ENCODE measurements at regions not wholly inside any gene's neighbourhood (a gene's known extent, or its start where the extent isn't known, plus 50 kb on each side); places are given as distances from the start of the nearest gene placed in this dataset.
"Not testable (repeated sequence)": the region's sequence is repeated elsewhere in the genome, so short reads cannot be mapped to it uniquely, and the experiment has no call there.

GRCh38 chr2:67752969-67753368, 309.8 kb downstream of the C1D start:
- H3K27ac ChIP-seq (ENCODE audit: low read depth in 2 of 2, low read length in 2 of 2): no peak overlapping the region
- H3K9ac ChIP-seq (ENCODE audit: low read depth in 1 of 2, low read length in 2 of 2): no peak overlapping the region
- no peaks in the 10 kb centered on the region for H3K36me3 ChIP-seq (ENCODE audit: control insufficient read depth in 2 of 2, insufficient read depth in 2 of 2, low read length in 2 of 2)
- H3K9me3 ChIP-seq (ENCODE audit: control insufficient read depth in 2 of 2, low read length in 2 of 2): no peaks in the 10 kb centered on the region
- H3K27me3 ChIP-seq (ENCODE audit: control insufficient read depth in 2 of 2, insufficient read depth in 2 of 2, low read length in 2 of 2): no peaks in the 10 kb centered on the region
- H3K4me1 ChIP-seq (ENCODE audit: control insufficient read depth in 2 of 2, insufficient read depth in 2 of 2, low read length in 2 of 2): no peaks in the 10 kb centered on the region
- no peak overlapping the region for H3K4me3 ChIP-seq (ENCODE audit: low read length in 2 of 2)

- Histone ChIP-seq H3K36me3 (ENCODE audit: control insufficient read depth in 2 of 2, insufficient read depth in 2 of 2, low read length in 2 of 2) (no peaks in the 10 kb centered on the region), H3K4me1 (ENCODE audit: control insufficient read depth in 2 of 2, insufficient read depth in 2 of 2, low read length in 2 of 2) (no peaks in the 10 kb centered on the region), H3K27ac (ENCODE audit: low read depth in 2 of 2, low read length in 2 of 2) (no peak overlapping the region), H3K4me3 (ENCODE audit: low read length in 2 of 2) (no peak overlapping the region), H3K9ac (ENCODE audit: low read depth in 1 of 2, low read length in 2 of 2) (no peak overlapping the region), H3K9me3 (ENCODE audit: control insufficient read depth in 2 of 2, low read length in 2 of 2) (no peaks in the 10 kb centered on the region), H3K27me3 (ENCODE audit: control insufficient read depth in 2 of 2, insufficient read depth in 2 of 2, low read length in 2 of 2) (no peaks in the 10 kb centered on the region)
Measured at GRCh38 chr2:67755156-67755882, 307.5 kb downstream of the C1D start.

- no peaks in the 10 kb centered on the region for H3K4me1 ChIP-seq (ENCODE audit: control insufficient read depth in 2 of 2, insufficient read depth in 2 of 2, low read length in 2 of 2)
- H3K27ac ChIP-seq (ENCODE audit: low read depth in 2 of 2, low read length in 2 of 2): no peak overlapping the region
Measured at GRCh38 chr2:67760995-67761394, 301.8 kb downstream of the C1D start.

GRCh38 chr2:67771380-67771779, 291.4 kb downstream of the C1D start:
- H3K4me1 ChIP-seq (ENCODE audit: control insufficient read depth in 2 of 2, insufficient read depth in 2 of 2, low read length in 2 of 2): no peaks in the 10 kb centered on the region
- no peaks in the 10 kb centered on the region for H3K27me3 ChIP-seq (ENCODE audit: control insufficient read depth in 2 of 2, insufficient read depth in 2 of 2, low read length in 2 of 2)
- H3K9me3 ChIP-seq (ENCODE audit: control insufficient read depth in 2 of 2, low read length in 2 of 2): no peaks in the 10 kb centered on the region
- H3K27ac ChIP-seq (ENCODE audit: low read depth in 2 of 2, low read length in 2 of 2): no peak overlapping the region
- no peak overlapping the region for H3K9ac ChIP-seq (ENCODE audit: low read depth in 1 of 2, low read length in 2 of 2)
- no peak overlapping the region for H3K4me3 ChIP-seq (ENCODE audit: low read length in 2 of 2)
- no peaks in the 10 kb centered on the region for H3K36me3 ChIP-seq (ENCODE audit: control insufficient read depth in 2 of 2, insufficient read depth in 2 of 2, low read length in 2 of 2)

More at GRCh38 chr2:67760995-67761394, 301.8 kb downstream of the C1D start:
- H3K9me3 ChIP-seq (ENCODE audit: control insufficient read depth in 2 of 2, low read length in 2 of 2): no peaks in the 10 kb centered on the region
- no peaks in the 10 kb centered on the region for H3K36me3 ChIP-seq (ENCODE audit: control insufficient read depth in 2 of 2, insufficient read depth in 2 of 2, low read length in 2 of 2)
- H3K4me3 ChIP-seq (ENCODE audit: low read length in 2 of 2): no peak overlapping the region
- H3K9ac ChIP-seq (ENCODE audit: low read depth in 1 of 2, low read length in 2 of 2): no peak overlapping the region
- H3K27me3 ChIP-seq (ENCODE audit: control insufficient read depth in 2 of 2, insufficient read depth in 2 of 2, low read length in 2 of 2): no peaks in the 10 kb centered on the region

GRCh38 chr2:67772216-67773170, 290.3 kb downstream of the C1D start:
- no peaks in the 10 kb centered on the region for H3K36me3 ChIP-seq (ENCODE audit: control insufficient read depth in 2 of 2, insufficient read depth in 2 of 2, low read length in 2 of 2)
- H3K27ac ChIP-seq (ENCODE audit: low read depth in 2 of 2, low read length in 2 of 2): no peak overlapping the region
- H3K4me1 ChIP-seq (ENCODE audit: control insufficient read depth in 2 of 2, insufficient read depth in 2 of 2, low read length in 2 of 2): no peaks in the 10 kb centered on the region
- no peak overlapping the region for H3K4me3 ChIP-seq (ENCODE audit: low read length in 2 of 2)
- no peak overlapping the region for H3K9ac ChIP-seq (ENCODE audit: low read depth in 1 of 2, low read length in 2 of 2)
- H3K27me3 ChIP-seq (ENCODE audit: control insufficient read depth in 2 of 2, insufficient read depth in 2 of 2, low read length in 2 of 2): no peaks in the 10 kb centered on the region
- H3K9me3 ChIP-seq (ENCODE audit: control insufficient read depth in 2 of 2, low read length in 2 of 2): no peaks in the 10 kb centered on the region

GRCh38 chr2:67773851-67774250, 289.0 kb downstream of the C1D start:
- Histone ChIP-seq H3K36me3 (ENCODE audit: control insufficient read depth in 2 of 2, insufficient read depth in 2 of 2, low read length in 2 of 2) (no peaks in the 10 kb centered on the region), H3K4me3 (ENCODE audit: low read length in 2 of 2) (no peak overlapping the region), H3K27me3 (ENCODE audit: control insufficient read depth in 2 of 2, insufficient read depth in 2 of 2, low read length in 2 of 2) (no peaks in the 10 kb centered on the region), H3K9me3 (ENCODE audit: control insufficient read depth in 2 of 2, low read length in 2 of 2) (no peaks in the 10 kb centered on the region), H3K27ac (ENCODE audit: low read depth in 2 of 2, low read length in 2 of 2) (no peak overlapping the region), H3K9ac (ENCODE audit: low read depth in 1 of 2, low read length in 2 of 2) (no peak overlapping the region), H3K4me1 (ENCODE audit: control insufficient read depth in 2 of 2, insufficient read depth in 2 of 2, low read length in 2 of 2) (no peaks in the 10 kb centered on the region)

- Histone ChIP-seq H3K4me3 (ENCODE audit: low read length in 2 of 2) (no peak overlapping the region), H3K4me1 (ENCODE audit: control insufficient read depth in 2 of 2, insufficient read depth in 2 of 2, low read length in 2 of 2) (no peaks in the 10 kb centered on the region)
Measured at GRCh38 chr2:67776276-67776675, 286.5 kb downstream of the C1D start.

GRCh38 chr2:67777010-67777409, 285.8 kb downstream of the C1D start:
- H3K27ac ChIP-seq (ENCODE audit: low read depth in 2 of 2, low read length in 2 of 2): no peak overlapping the region
- H3K4me1 ChIP-seq (ENCODE audit: control insufficient read depth in 2 of 2, insufficient read depth in 2 of 2, low read length in 2 of 2): no peaks in the 10 kb centered on the region
- no peaks in the 10 kb centered on the region for H3K36me3 ChIP-seq (ENCODE audit: control insufficient read depth in 2 of 2, insufficient read depth in 2 of 2, low read length in 2 of 2)
- no peak overlapping the region for H3K4me3 ChIP-seq (ENCODE audit: low read length in 2 of 2)
- no peak overlapping the region for H3K9ac ChIP-seq (ENCODE audit: low read depth in 1 of 2, low read length in 2 of 2)
- no peaks in the 10 kb centered on the region for H3K27me3 ChIP-seq (ENCODE audit: control insufficient read depth in 2 of 2, insufficient read depth in 2 of 2, low read length in 2 of 2)
- H3K9me3 ChIP-seq (ENCODE audit: control insufficient read depth in 2 of 2, low read length in 2 of 2): no peaks in the 10 kb centered on the region

More at GRCh38 chr2:67776276-67776675, 286.5 kb downstream of the C1D start:
- Histone ChIP-seq H3K9me3 (ENCODE audit: control insufficient read depth in 2 of 2, low read length in 2 of 2) (no peaks in the 10 kb centered on the region), H3K27ac (ENCODE audit: low read depth in 2 of 2, low read length in 2 of 2) (no peak overlapping the region), H3K9ac (ENCODE audit: low read depth in 1 of 2, low read length in 2 of 2) (no peak overlapping the region), H3K27me3 (ENCODE audit: control insufficient read depth in 2 of 2, insufficient read depth in 2 of 2, low read length in 2 of 2) (no peaks in the 10 kb centered on the region), H3K36me3 (ENCODE audit: control insufficient read depth in 2 of 2, insufficient read depth in 2 of 2, low read length in 2 of 2) (no peaks in the 10 kb centered on the region)

GRCh38 chr2:67777836-67778429, 284.9 kb downstream of the C1D start:
- Histone ChIP-seq H3K4me1 (ENCODE audit: control insufficient read depth in 2 of 2, insufficient read depth in 2 of 2, low read length in 2 of 2) (no peaks in the 10 kb centered on the region), H3K4me3 (ENCODE audit: low read length in 2 of 2) (no peak overlapping the region), H3K9me3 (ENCODE audit: control insufficient read depth in 2 of 2, low read length in 2 of 2) (no peaks in the 10 kb centered on the region), H3K36me3 (ENCODE audit: control insufficient read depth in 2 of 2, insufficient read depth in 2 of 2, low read length in 2 of 2) (no peaks in the 10 kb centered on the region), H3K27ac (ENCODE audit: low read depth in 2 of 2, low read length in 2 of 2) (no peak overlapping the region), H3K9ac (ENCODE audit: low read depth in 1 of 2, low read length in 2 of 2) (no peak overlapping the region), H3K27me3 (ENCODE audit: control insufficient read depth in 2 of 2, insufficient read depth in 2 of 2, low read length in 2 of 2) (no peaks in the 10 kb centered on the region)

- H3K9me3 ChIP-seq (ENCODE audit: control insufficient read depth in 2 of 2, low read length in 2 of 2); H3K4me1 ChIP-seq (ENCODE audit: control insufficient read depth in 2 of 2, insufficient read depth in 2 of 2, low read length in 2 of 2); H3K4me3 ChIP-seq (ENCODE audit: low read length in 2 of 2); H3K27me3 ChIP-seq (ENCODE audit: control insufficient read depth in 2 of 2, insufficient read depth in 2 of 2, low read length in 2 of 2); H3K27ac ChIP-seq (ENCODE audit: low read depth in 2 of 2, low read length in 2 of 2); H3K36me3 ChIP-seq (ENCODE audit: control insufficient read depth in 2 of 2, insufficient read depth in 2 of 2, low read length in 2 of 2); H3K9ac ChIP-seq (ENCODE audit: low read depth in 1 of 2, low read length in 2 of 2): not testable (repeated sequence)
Measured at GRCh38 chr2:67780841-67781240, 282.0 kb downstream of the C1D start.

All from mucosa of rectum (tissue), 2 donors.